GM23338 (cell line): ENCODE measurements at regions not wholly inside any gene's neighbourhood (a gene's known extent, or its start where the extent isn't known, plus 50 kb on each side); places are given as distances from the start of the nearest gene placed in this dataset.

Experiments used
- ATAC-seq: fragments of 200-7000 bp; cut with Tn5 transposase; 3 replicates; pipeline ENCODE4 v1.9.1; 2020
- DNase-seq: peaks from one replicate; pipeline ENCODE4 v3.0.0-alpha.2; 2015; ENCODE audit warnings: low spot score
- H2AFZ ChIP-seq: fragments of 200-600 bp; sonication (generic); 2 replicates; pipeline ENCODE4 v1.8.0; 2016; ENCODE audit warnings: antibody characterized with exemption, mild to moderate bottlenecking, moderate library complexity
- H3F3A ChIP-seq: fragments of 200-600 bp; sonication (generic); replicated peaks from 2 replicates; pipeline ENCODE4 v1.8.0; 2017; ENCODE audit warnings: antibody characterized with exemption, mixed run types, low read depth
- H3K27ac ChIP-seq: fragments of 200-600 bp; sonication (generic); 2 replicates; pipeline ENCODE4 v1.6.1; 2016; ENCODE audit warnings: low read depth
- H3K27me3 ChIP-seq: fragments of 200-600 bp; sonication (generic); 2 replicates; pipeline ENCODE4 v1.8.0; 2016; ENCODE audit warnings: mild to moderate bottlenecking, mixed run types, moderate library complexity; ENCODE audit not compliant: insufficient read depth
- H3K36me3 ChIP-seq: fragments of 200-600 bp; sonication (generic); 2 replicates; pipeline ENCODE4 v1.8.0; 2016; ENCODE audit warnings: mild to moderate bottlenecking; ENCODE audit not compliant: insufficient read depth
- H3K4me1 ChIP-seq: fragments of 200-600 bp; sonication (generic); 2 replicates; pipeline ENCODE4 v1.8.0; 2016; ENCODE audit warnings: mild to moderate bottlenecking, moderate library complexity; ENCODE audit not compliant: insufficient read depth
- H3K4me2 ChIP-seq: fragments of 200-600 bp; sonication (generic); 2 replicates; pipeline ENCODE4 v1.7.1; 2017; ENCODE audit warnings: mixed run types
- H3K4me3 ChIP-seq: fragments of 200-600 bp; sonication (generic); 2 replicates; pipeline ENCODE4 v1.6.1; 2016; ENCODE audit warnings: mixed run types
- H3K79me2 ChIP-seq: fragments of 200-600 bp; sonication (generic); replicated peaks from 2 replicates; pipeline ENCODE4 v1.8.0; 2017; ENCODE audit warnings: mild to moderate bottlenecking; ENCODE audit not compliant: insufficient read depth
- H3K9me2 ChIP-seq: fragments of 200-600 bp; sonication (generic); 2 replicates; pipeline ENCODE4 v1.8.0; 2017; ENCODE audit not compliant: insufficient read depth
- H4K20me1 ChIP-seq: fragments of 200-600 bp; sonication (generic); replicated peaks from 2 replicates; pipeline ENCODE4 v1.8.0; 2017; ENCODE audit warnings: mild to moderate bottlenecking; ENCODE audit not compliant: insufficient read depth
- H3K27ac Mint-ChIP-seq: 2 replicates; pipeline ENCODE4 v1.8.0; 2020; ENCODE audit warnings: inconsistent platforms, mild to moderate bottlenecking, moderate library complexity, mixed read lengths
- H3K27me3 Mint-ChIP-seq: 3 replicates; pipeline ENCODE4 v1.8.0; 2022; ENCODE audit warnings: low read depth, mild to moderate bottlenecking, moderate library complexity, mixed read lengths, inconsistent platforms; ENCODE audit not compliant: insufficient read depth, poor library complexity
- H3K36me3 Mint-ChIP-seq: 3 replicates; pipeline ENCODE4 v1.8.0; 2021; ENCODE audit warnings: low read depth, mild to moderate bottlenecking, inconsistent platforms, moderate library complexity, mixed read lengths
- H3K4me1 Mint-ChIP-seq: 3 replicates; pipeline ENCODE4 v1.8.0; 2020; ENCODE audit warnings: mild to moderate bottlenecking, inconsistent platforms, mixed read lengths
- H3K4me3 Mint-ChIP-seq: 3 replicates; pipeline ENCODE4 v1.8.0; 2021; ENCODE audit warnings: moderate library complexity, mild to moderate bottlenecking, inconsistent platforms, mixed read lengths
- H3K9me3 Mint-ChIP-seq: 3 replicates; pipeline ENCODE4 v1.8.0; 2020; ENCODE audit warnings: moderate library complexity, mild to moderate bottlenecking, inconsistent platforms, mixed read lengths
- CREB1 ChIP-seq: fragments of 250-450 bp; sonication (Bioruptor Pico); IDR thresholded peaks from 2 replicates; pipeline ENCODE4 v1.5.0; 2020; ENCODE audit warnings: low read depth, mild to moderate bottlenecking, moderate library complexity
- EZH2 ChIP-seq: fragments of 200-600 bp; sonication (generic); IDR thresholded peaks from one replicate; pipeline ENCODE4 v1.8.0; 2017; ENCODE audit warnings: antibody characterized with exemption, mild to moderate bottlenecking, low read depth; ENCODE audit not compliant: unreplicated experiment
- EZH2phosphoT487 ChIP-seq: fragments of 200-600 bp; sonication (generic); IDR thresholded peaks from one replicate; pipeline ENCODE4 v1.8.1; 2018; ENCODE audit warnings: antibody characterized with exemption; ENCODE audit not compliant: unreplicated experiment
- JUNB ChIP-seq: IDR thresholded peaks from one replicate; pipeline ENCODE4 v1.6.1; 2016; ENCODE audit warnings: antibody characterized with exemption; ENCODE audit not compliant: unreplicated experiment
- POLR2AphosphoS5 ChIP-seq: IDR thresholded peaks from 2 replicates; pipeline ENCODE4 v1.6.1; 2016; ENCODE audit warnings: antibody characterized with exemption, low read depth
- STAT1 ChIP-seq: IDR thresholded peaks from one replicate; pipeline ENCODE4 v1.6.1; 2016; ENCODE audit warnings: antibody characterized with exemption; ENCODE audit not compliant: unreplicated experiment
- ZNF114 ChIP-seq: fragments of 250-450 bp; sonication (Bioruptor Pico); IDR thresholded peaks from 2 replicates; pipeline ENCODE4 v1.5.0; 2020; ENCODE audit warnings: mild to moderate bottlenecking, moderate library complexity
- ZNF331 ChIP-seq: fragments of 250-450 bp; sonication (Bioruptor Pico); IDR thresholded peaks from 2 replicates; pipeline ENCODE4 v1.5.0; 2020; ENCODE audit warnings: low read depth, mild to moderate bottlenecking, moderate library complexity
- TF ChIP-seq, protein P1 (sequence below): IDR thresholded peaks from one replicate; pipeline ENCODE4 v1.6.1; 2018; ENCODE audit warnings: antibody characterized with exemption; ENCODE audit not compliant: unreplicated experiment
- TF ChIP-seq, protein P2 (sequence below): fragments of 250-450 bp; sonication (Bioruptor Pico); IDR thresholded peaks from 2 replicates; pipeline ENCODE4 v1.5.0; 2020; ENCODE audit warnings: mild to moderate bottlenecking, moderate library complexity
- TF ChIP-seq, protein P3 (sequence below): IDR thresholded peaks from 2 replicates; pipeline ENCODE4 v1.6.1; 2016; ENCODE audit warnings: antibody characterized with exemption
- TF ChIP-seq, protein P4 (sequence below), 2 experiments: fragments of 200-600 bp in 1 of 2; sonication (generic) in 1 of 2; conservative IDR thresholded peaks; 2 replicates each; pipeline versions ENCODE4 v1.5.1 to v1.6.1; 2016 to 2017; ENCODE audit warnings: antibody characterized with exemption in 2 of 2, low read depth in 2 of 2, mild to moderate bottlenecking in 2 of 2, moderate library complexity in 1 of 2

DNA sequence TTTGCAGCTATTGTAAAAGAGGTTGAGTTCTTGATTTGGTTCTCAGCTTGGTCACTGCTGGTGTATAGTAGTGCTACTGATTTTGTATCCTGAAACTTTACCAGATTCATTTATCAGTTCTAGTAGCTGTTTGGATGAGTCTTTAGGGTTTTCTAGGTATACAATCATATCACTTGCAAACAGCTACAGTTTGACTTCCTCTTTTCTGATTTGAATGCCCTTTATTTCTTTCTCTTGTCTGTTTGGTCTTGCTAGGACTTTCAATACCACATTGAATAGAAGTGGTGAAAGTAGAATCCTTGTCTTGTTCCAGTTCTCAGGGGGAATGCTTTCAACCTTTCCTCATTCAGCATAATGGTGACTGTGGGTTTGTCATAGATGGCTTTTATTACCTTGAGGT lies 210.5 kb upstream of the DPP10 start:
- Mint-ChIP-seq H3K9me3 (peaks cover 83% of the 10 kb centered on the region), H3K36me3 (peaks cover 12% of the 10 kb centered on the region), H3K27me3 (peaks cover 4% of the 10 kb centered on the region), H3K4me1 (no peaks in the 10 kb centered on the region), H3K27ac (no peak overlapping the region), H3K4me3 (no peak overlapping the region)
- no peaks in the 10 kb centered on the region; the same call in 1 of the 2 replicates for H3K36me3 ChIP-seq
- no peak for TF ChIP-seq POLR2AphosphoS5
- no peak for TF ChIP-seq EZH2
- TF ChIP-seq EZH2phosphoT487: no peak
- TF ChIP-seq JUNB: no peak
- no peak for TF ChIP-seq CREB1 (CRISPR knock-in tag)
- TF ChIP-seq, protein P1, sequence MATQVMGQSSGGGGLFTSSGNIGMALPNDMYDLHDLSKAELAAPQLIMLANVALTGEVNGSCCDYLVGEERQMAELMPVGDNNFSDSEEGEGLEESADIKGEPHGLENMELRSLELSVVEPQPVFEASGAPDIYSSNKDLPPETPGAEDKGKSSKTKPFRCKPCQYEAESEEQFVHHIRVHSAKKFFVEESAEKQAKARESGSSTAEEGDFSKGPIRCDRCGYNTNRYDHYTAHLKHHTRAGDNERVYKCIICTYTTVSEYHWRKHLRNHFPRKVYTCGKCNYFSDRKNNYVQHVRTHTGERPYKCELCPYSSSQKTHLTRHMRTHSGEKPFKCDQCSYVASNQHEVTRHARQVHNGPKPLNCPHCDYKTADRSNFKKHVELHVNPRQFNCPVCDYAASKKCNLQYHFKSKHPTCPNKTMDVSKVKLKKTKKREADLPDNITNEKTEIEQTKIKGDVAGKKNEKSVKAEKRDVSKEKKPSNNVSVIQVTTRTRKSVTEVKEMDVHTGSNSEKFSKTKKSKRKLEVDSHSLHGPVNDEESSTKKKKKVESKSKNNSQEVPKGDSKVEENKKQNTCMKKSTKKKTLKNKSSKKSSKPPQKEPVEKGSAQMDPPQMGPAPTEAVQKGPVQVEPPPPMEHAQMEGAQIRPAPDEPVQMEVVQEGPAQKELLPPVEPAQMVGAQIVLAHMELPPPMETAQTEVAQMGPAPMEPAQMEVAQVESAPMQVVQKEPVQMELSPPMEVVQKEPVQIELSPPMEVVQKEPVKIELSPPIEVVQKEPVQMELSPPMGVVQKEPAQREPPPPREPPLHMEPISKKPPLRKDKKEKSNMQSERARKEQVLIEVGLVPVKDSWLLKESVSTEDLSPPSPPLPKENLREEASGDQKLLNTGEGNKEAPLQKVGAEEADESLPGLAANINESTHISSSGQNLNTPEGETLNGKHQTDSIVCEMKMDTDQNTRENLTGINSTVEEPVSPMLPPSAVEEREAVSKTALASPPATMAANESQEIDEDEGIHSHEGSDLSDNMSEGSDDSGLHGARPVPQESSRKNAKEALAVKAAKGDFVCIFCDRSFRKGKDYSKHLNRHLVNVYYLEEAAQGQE: no peak
- TF ChIP-seq, protein P2, sequence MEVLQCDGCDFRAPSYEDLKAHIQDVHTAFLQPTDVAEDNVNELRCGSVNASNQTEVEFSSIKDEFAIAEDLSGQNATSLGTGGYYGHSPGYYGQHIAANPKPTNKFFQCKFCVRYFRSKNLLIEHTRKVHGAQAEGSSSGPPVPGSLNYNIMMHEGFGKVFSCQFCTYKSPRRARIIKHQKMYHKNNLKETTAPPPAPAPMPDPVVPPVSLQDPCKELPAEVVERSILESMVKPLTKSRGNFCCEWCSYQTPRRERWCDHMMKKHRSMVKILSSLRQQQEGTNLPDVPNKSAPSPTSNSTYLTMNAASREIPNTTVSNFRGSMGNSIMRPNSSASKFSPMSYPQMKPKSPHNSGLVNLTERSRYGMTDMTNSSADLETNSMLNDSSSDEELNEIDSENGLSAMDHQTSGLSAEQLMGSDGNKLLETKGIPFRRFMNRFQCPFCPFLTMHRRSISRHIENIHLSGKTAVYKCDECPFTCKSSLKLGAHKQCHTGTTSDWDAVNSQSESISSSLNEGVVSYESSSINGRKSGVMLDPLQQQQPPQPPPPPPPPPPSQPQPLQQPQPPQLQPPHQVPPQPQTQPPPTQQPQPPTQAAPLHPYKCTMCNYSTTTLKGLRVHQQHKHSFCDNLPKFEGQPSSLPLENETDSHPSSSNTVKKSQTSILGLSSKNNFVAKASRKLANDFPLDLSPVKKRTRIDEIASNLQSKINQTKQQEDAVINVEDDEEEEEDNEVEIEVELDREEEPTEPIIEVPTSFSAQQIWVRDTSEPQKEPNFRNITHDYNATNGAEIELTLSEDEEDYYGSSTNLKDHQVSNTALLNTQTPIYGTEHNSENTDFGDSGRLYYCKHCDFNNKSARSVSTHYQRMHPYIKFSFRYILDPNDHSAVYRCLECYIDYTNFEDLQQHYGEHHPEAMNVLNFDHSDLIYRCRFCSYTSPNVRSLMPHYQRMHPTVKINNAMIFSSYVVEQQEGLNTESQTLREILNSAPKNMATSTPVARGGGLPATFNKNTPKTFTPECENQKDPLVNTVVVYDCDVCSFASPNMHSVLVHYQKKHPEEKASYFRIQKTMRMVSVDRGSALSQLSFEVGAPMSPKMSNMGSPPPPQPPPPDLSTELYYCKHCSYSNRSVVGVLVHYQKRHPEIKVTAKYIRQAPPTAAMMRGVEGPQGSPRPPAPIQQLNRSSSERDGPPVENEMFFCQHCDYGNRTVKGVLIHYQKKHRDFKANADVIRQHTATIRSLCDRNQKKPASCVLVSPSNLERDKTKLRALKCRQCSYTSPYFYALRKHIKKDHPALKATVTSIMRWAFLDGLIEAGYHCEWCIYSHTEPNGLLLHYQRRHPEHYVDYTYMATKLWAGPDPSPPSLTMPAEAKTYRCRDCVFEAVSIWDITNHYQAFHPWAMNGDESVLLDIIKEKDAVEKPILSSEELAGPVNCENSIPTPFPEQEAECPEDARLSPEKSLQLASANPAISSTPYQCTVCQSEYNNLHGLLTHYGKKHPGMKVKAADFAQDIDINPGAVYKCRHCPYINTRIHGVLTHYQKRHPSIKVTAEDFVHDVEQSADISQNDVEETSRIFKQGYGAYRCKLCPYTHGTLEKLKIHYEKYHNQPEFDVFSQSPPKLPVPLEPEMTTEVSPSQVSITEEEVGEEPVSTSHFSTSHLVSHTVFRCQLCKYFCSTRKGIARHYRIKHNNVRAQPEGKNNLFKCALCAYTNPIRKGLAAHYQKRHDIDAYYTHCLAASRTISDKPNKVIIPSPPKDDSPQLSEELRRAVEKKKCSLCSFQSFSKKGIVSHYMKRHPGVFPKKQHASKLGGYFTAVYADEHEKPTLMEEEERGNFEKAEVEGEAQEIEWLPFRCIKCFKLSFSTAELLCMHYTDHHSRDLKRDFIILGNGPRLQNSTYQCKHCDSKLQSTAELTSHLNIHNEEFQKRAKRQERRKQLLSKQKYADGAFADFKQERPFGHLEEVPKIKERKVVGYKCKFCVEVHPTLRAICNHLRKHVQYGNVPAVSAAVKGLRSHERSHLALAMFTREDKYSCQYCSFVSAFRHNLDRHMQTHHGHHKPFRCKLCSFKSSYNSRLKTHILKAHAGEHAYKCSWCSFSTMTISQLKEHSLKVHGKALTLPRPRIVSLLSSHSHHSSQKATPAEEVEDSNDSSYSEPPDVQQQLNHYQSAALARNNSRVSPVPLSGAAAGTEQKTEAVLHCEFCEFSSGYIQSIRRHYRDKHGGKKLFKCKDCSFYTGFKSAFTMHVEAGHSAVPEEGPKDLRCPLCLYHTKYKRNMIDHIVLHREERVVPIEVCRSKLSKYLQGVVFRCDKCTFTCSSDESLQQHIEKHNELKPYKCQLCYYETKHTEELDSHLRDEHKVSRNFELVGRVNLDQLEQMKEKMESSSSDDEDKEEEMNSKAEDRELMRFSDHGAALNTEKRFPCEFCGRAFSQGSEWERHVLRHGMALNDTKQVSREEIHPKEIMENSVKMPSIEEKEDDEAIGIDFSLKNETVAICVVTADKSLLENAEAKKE: no peak
- TF ChIP-seq ZNF331 (CRISPR knock-in tag): no peak
- TF ChIP-seq STAT1: no peak
- TF ChIP-seq, protein P3, sequence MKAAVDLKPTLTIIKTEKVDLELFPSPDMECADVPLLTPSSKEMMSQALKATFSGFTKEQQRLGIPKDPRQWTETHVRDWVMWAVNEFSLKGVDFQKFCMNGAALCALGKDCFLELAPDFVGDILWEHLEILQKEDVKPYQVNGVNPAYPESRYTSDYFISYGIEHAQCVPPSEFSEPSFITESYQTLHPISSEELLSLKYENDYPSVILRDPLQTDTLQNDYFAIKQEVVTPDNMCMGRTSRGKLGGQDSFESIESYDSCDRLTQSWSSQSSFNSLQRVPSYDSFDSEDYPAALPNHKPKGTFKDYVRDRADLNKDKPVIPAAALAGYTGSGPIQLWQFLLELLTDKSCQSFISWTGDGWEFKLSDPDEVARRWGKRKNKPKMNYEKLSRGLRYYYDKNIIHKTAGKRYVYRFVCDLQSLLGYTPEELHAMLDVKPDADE: no peak
- TF ChIP-seq, protein P4, sequence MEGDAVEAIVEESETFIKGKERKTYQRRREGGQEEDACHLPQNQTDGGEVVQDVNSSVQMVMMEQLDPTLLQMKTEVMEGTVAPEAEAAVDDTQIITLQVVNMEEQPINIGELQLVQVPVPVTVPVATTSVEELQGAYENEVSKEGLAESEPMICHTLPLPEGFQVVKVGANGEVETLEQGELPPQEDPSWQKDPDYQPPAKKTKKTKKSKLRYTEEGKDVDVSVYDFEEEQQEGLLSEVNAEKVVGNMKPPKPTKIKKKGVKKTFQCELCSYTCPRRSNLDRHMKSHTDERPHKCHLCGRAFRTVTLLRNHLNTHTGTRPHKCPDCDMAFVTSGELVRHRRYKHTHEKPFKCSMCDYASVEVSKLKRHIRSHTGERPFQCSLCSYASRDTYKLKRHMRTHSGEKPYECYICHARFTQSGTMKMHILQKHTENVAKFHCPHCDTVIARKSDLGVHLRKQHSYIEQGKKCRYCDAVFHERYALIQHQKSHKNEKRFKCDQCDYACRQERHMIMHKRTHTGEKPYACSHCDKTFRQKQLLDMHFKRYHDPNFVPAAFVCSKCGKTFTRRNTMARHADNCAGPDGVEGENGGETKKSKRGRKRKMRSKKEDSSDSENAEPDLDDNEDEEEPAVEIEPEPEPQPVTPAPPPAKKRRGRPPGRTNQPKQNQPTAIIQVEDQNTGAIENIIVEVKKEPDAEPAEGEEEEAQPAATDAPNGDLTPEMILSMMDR (conservative IDR thresholded peaks at IDR 0.05; ENCODE audit: low read depth in 2 of 2): no peak
- TF ChIP-seq ZNF114 (CRISPR knock-in tag): no peak
- H3K4me3 ChIP-seq: no peak overlapping the region
- H2AFZ ChIP-seq: no peak overlapping the region
- H3K9me2 ChIP-seq: no peaks in the 10 kb centered on the region
- H3K79me2 ChIP-seq: no peaks in the 10 kb centered on the region
- DNase-seq (no peak), ATAC-seq (no peak)
- H4K20me1 ChIP-seq: no peaks in the 10 kb centered on the region
- H3F3A ChIP-seq: no peaks in the 10 kb centered on the region
- no peaks in the 10 kb centered on the region for H3K4me1 ChIP-seq
- H3K27me3 ChIP-seq: no peaks in the 10 kb centered on the region
- H3K4me2 ChIP-seq: no peak overlapping the region
- H3K27ac ChIP-seq: no peak overlapping the region
